ENCODE measurements at regions not wholly inside any gene's neighbourhood (a gene's known extent, or its start where the extent isn't known, plus 50 kb on each side); places are given as distances from the start of the nearest gene placed in this dataset.

DNA sequence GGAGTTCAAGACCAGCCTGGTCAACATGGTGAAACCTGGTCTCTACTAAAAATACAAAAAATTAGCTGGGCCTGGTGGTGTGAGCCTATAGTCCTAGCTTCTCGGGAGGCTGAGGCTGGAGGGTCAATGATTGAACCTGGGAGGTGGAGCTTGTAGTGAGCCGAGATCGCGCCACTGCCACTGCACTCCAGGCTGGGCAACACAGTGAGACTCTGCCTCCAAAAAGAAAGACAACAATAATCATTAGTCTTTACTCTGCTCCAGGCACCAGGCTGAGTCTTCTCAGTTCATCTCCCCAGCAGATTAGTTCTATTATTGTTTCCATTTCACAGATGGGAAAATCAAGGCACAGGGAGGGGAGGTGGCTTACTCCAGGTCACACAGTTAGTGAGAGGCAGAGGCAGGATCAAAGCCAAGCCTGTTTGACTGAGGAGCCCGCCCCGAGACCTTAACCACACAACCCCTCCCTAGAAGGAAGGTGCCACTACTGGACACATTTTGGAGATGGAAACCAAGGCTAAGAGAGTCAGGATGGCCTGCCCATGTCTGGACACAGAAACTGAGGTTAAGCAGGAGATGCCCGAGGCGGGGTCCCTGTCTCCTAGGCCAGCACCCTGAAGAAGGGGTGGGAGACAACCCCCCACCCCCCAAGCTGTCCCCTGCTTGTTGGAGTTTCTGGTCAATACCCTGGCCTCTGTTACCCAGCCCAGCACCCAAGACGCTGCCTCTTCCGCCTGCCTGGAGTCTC lies 75.8 kb downstream of the CEBPB start:
- no peaks in the 10 kb centered on the region for H3K9me3 ChIP-seq (replicated peaks; ENCODE audit: control insufficient read depth, insufficient read depth, low read depth, low read length)
- no peaks in the 10 kb centered on the region for H3K36me3 ChIP-seq (ENCODE audit: control insufficient read depth, insufficient read depth, low read length)
- H3K27ac ChIP-seq (ENCODE audit: extremely low read depth, low read depth, low read length), result no peak overlapping the region
- no peak overlapping the region for H3K9ac ChIP-seq (ENCODE audit: insufficient read depth in 1 of 2, low read depth in 2 of 2, low read length in 2 of 2)
- ChIA-PET POLR2A (interaction anchor here (0.6 to 0.8 kb wide), 3 partner anchors 10 to 104 kb away, joined by 3 read pairs; no protein-coding TSS in a partner anchor), CTCF (ENCODE audit: low intra/inter-chr PET ratio) (no interaction called here)
- DNase-seq (ENCODE audit: extremely low read depth in 1 of 4, low spot score in 3 of 4), result no peak
- in situ Hi-C loops (cut with MboI), result no loop called here
- no peaks in the 10 kb centered on the region for H3K79me2 ChIP-seq (ENCODE audit: control insufficient read depth, insufficient read depth, low read length)
- no peak overlapping the region for H3K4me3 ChIP-seq
- BruUV-seq (replicated peaks), result no TSS peak
- no peak for FAIRE-seq
- H3K9me1 ChIP-seq (ENCODE audit: control insufficient read depth, insufficient read depth, low read length), result no peaks in the 10 kb centered on the region
- WGBS (ENCODE audit: insufficient coverage, low coverage, missing lambda C conversion rate), result 66% methylated on average over 10 of the region's 10 CpGs
- H3K4me1 ChIP-seq (replicated peaks in 1 of 2; ENCODE audit: control insufficient read depth in 2 of 2, insufficient read depth in 2 of 2, low read length in 2 of 2), result peaks cover under 1 to 24% of the 10 kb centered on the region in 2 experiments; a peak in 3 of 5 replicates
- intact Hi-C loops (cut with micrococcal nuclease), result no loop called here
- no peaks in the 10 kb centered on the region for H4K20me1 ChIP-seq (replicated peaks; ENCODE audit: control insufficient read depth, insufficient read depth, low read length)
- H3K4me2 ChIP-seq (ENCODE audit: insufficient read depth, low read length), result no peak overlapping the region
- no peak overlapping the region for H2AFZ ChIP-seq (ENCODE audit: low read depth, low read length)
- no peaks in the 10 kb centered on the region for H3K27me3 ChIP-seq (ENCODE audit: control insufficient read depth in 2 of 2, insufficient read depth in 2 of 2, low read length in 2 of 2)
- no peak for ATAC-seq
- TF ChIP-seq LCOR (CRISPR knock-in tag; IDR thresholded peaks at IDR 0.05) (no peak), MTA1 (IDR thresholded peaks at IDR 0.05; ENCODE audit: borderline replicate concordance) (no peak), ATF1 (CRISPR knock-in tag; IDR thresholded peaks at IDR 0.05) (no peak), ATF1 (tag; IDR thresholded peaks at IDR 0.05) (no peak), ZNF217 (CRISPR knock-in tag; IDR thresholded peaks at IDR 0.05) (no peak), BCOR (IDR thresholded peaks at IDR 0.05) (peak; percentile 79), SPI1 (IDR thresholded peaks at IDR 0.05; ENCODE audit: borderline replicate concordance, low read depth, low read length) (no peak), ZNF121 (CRISPR knock-in tag; conservative IDR thresholded peaks at IDR 0.05) (0 out of 2 replicates have a peak, but pooled peaks have one; percentile 27), CEBPB (tag; IDR thresholded peaks at IDR 0.05) (no peak), SMARCE1 (IDR thresholded peaks at IDR 0.05) (no peak), KDM1A (IDR thresholded peaks at IDR 0.05) (peak; percentile 40 to 60), BCL6 (CRISPR knock-in tag; IDR thresholded peaks at IDR 0.05) (no peak), COPS2 (conservative IDR thresholded peaks at IDR 0.05) (no peak), ZNF133 (CRISPR knock-in tag; IDR thresholded peaks at IDR 0.05) (no peak), SAFB2 (IDR thresholded peaks at IDR 0.05; ENCODE audit: borderline replicate concordance, low read depth, low read length, severe bottlenecking) (no peak), CBX3 (IDR thresholded peaks at IDR 0.05; ENCODE audit: borderline replicate concordance in 1 of 2, low read length in 2 of 2) (peak in 1 of 2 experiments; percentile 20; a peak in 1 of 3 replicates), EZH2 (IDR thresholded peaks at IDR 0.05; ENCODE audit: borderline replicate concordance, low read depth, low read length) (no peak), RBM25 (IDR thresholded peaks at IDR 0.05; ENCODE audit: low read depth, low read length, severe bottlenecking) (peak; percentile 68), TGIF2 (CRISPR knock-in tag; IDR thresholded peaks at IDR 0.05) (no peak)
- TF ChIP-seq, protein P1, sequence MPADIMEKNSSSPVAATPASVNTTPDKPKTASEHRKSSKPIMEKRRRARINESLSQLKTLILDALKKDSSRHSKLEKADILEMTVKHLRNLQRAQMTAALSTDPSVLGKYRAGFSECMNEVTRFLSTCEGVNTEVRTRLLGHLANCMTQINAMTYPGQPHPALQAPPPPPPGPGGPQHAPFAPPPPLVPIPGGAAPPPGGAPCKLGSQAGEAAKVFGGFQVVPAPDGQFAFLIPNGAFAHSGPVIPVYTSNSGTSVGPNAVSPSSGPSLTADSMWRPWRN (IDR thresholded peaks at IDR 0.05; ENCODE audit: low read depth), result no peak
- TF ChIP-seq, protein P2, sequence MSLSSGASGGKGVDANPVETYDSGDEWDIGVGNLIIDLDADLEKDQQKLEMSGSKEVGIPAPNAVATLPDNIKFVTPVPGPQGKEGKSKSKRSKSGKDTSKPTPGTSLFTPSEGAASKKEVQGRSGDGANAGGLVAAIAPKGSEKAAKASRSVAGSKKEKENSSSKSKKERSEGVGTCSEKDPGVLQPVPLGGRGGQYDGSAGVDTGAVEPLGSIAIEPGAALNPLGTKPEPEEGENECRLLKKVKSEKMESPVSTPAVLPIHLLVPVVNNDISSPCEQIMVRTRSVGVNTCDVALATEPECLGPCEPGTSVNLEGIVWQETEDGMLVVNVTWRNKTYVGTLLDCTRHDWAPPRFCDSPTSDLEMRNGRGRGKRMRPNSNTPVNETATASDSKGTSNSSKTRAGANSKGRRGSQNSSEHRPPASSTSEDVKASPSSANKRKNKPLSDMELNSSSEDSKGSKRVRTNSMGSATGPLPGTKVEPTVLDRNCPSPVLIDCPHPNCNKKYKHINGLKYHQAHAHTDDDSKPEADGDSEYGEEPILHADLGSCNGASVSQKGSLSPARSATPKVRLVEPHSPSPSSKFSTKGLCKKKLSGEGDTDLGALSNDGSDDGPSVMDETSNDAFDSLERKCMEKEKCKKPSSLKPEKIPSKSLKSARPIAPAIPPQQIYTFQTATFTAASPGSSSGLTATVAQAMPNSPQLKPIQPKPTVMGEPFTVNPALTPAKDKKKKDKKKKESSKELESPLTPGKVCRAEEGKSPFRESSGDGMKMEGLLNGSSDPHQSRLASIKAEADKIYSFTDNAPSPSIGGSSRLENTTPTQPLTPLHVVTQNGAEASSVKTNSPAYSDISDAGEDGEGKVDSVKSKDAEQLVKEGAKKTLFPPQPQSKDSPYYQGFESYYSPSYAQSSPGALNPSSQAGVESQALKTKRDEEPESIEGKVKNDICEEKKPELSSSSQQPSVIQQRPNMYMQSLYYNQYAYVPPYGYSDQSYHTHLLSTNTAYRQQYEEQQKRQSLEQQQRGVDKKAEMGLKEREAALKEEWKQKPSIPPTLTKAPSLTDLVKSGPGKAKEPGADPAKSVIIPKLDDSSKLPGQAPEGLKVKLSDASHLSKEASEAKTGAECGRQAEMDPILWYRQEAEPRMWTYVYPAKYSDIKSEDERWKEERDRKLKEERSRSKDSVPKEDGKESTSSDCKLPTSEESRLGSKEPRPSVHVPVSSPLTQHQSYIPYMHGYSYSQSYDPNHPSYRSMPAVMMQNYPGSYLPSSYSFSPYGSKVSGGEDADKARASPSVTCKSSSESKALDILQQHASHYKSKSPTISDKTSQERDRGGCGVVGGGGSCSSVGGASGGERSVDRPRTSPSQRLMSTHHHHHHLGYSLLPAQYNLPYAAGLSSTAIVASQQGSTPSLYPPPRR (CRISPR knock-in tag; IDR thresholded peaks at IDR 0.05; ENCODE audit: borderline replicate concordance), result no peak

Measured in K562 (cell line).